AML-193 (cell line): ENCODE measurements at regions not wholly inside any gene's neighbourhood (a gene's known extent, or its start where the extent isn't known, plus 50 kb on each side); places are given as distances from the start of the nearest gene placed in this dataset.
"Not testable (repeated sequence)": the region's sequence is repeated elsewhere in the genome, so short reads cannot be mapped to it uniquely, and the experiment has no call there.

Source experiments
- DNase-seq, 2 experiments: peaks; one replicate each; lab custom pipeline; 2025; lab: John Stamatoyannopoulos, UW

DNA sequence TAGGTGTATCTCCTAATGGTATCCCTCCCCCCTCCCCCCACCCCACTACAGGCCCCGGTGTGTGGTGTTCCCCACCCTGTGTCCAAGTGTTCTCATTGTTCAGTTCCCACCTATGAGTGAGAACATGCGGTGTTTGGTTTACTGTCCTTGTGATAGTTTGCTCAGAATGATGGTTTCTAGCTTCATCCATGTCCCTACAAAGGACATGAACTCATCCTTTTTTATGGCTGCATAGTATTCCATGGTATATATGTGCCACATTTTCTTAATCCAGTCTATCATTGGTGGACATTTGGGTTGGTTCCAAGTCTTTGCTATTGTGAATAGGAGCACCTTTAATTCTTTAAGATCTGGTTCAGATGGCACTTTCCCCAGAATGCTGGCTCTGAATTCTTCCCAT lies 58.5 kb upstream of the PTGFRN start:
- DNase-seq: not testable (repeated sequence)

DNA sequence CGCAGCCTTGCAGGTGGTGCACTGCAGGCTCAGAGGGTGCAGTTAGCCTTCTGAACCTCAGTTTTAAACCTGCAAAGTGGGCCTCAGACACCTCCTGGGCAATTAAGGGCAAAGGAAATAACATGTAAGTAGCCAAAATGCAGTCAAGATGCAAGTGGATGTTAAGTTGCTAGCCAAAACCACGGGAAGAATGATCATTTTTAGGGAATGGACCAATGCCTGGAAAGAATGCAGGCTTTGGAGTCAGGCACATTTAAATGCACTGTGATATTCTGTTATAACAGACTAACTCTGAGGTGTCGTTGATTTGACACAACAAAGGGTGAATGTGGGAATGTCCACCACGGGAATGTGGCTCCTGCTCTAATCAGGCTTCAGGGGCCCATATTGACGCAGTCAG lies 57.9 kb upstream of the PTGFRN start:
- DNase-seq: no peak

DNA sequence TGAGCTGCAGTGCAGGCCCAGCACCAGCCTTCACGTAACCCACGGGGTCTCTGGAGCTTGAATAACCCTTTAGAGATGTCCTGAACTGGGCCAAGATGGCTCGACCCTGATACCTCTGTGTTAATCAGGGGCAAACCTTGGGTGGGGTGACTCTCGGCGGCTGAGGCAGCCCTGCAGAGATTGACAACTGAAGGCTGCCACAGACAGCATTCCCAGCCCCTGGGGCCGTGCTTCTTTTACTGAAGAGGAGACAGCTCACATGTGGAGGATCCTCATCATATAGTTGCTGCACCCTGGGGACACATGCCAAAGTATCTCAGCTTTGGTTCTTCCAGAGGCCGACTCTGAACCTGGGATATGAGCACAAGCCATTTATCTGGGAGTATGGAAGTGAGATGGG lies 57.3 kb upstream of the PTGFRN start:
- no peak for DNase-seq

DNA sequence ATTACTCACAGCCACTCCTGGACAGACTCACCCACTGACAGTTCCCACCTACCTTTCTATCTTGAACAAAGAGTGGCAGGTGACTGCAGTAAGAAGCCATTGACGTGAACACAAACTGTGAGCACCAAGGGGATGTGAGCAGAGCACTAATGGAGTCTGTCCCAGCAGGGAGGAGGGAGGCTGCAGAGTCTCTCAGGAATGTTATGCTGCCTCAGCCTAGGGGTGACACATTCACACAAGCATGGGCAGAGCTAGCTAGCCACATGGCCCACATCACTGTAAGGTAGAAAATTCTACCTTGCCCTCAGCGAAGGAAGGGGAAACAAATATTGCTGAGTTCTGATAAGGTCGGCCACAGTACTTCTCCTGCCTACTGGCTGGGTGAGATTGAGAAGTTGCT lies 56.8 kb upstream of the PTGFRN start:
- no peak for DNase-seq

DNA sequence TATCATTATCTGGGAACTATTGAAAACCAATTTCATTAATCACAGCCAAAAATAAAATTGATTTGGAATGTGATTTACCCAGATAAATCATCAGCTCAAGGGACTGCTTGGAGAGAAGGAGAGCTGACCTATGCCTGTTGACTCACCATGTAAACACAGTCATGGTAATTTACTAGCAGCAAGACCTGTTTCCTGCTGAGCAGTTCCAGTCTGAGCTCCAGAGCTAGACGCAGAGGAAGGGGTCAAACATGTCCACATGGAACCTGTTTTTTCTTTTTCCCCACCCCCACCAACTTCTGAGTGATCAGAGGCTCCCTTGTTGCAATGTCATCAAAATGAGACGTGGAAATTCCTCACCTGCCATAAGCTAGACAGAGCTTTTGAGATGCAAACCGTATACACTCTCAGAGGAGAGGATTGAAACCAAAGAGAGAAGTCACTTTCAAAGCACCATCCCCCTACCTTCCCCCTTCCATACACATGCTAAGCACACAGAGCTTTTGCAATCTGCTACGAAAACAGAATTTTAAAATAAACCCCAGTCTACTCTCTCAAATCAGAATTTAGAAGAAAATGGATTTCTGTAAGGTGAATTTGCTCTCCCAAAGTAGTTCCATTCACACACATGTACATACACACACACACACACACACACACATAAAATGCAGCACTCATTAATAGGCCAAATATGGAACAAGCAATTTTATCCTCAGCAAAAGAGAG lies 55.9 kb upstream of the PTGFRN start:
- DNase-seq: no peak

DNA sequence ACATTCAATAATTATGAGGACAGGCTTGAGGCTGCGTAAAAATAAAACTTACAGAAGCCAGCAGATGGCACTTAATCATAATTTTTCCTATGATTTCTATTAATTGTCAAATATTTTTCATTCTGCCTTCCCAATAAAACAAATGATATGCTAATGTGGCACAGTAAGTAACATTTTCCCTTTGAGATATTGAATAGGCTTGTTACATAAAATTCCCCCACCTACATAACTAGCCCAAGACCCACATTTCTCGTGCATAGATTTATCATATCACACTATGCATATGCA lies 55.4 kb upstream of the PTGFRN start:
- peak in 1 of 2 experiments; percentile 1 for DNase-seq

DNA sequence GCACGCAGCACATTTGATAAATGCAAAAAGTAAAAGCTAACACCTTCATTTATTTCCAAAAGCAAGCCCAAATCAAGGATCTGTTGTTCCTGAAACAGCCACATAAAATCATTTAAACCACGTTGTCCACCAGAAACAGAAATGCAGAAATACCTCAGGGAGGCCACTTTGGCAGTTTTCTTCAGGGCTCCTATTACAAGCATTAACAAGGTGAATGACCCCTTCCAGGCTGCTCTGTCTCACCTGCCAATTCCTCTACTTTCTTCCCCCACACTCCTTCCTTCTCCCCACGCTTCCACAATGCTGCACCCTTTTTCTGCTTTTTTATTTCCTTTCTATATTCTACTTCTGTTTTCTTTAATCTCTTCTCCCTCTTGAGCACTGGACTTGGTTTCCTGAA lies 55.0 kb upstream of the PTGFRN start:
- DNase-seq: no peak

DNA sequence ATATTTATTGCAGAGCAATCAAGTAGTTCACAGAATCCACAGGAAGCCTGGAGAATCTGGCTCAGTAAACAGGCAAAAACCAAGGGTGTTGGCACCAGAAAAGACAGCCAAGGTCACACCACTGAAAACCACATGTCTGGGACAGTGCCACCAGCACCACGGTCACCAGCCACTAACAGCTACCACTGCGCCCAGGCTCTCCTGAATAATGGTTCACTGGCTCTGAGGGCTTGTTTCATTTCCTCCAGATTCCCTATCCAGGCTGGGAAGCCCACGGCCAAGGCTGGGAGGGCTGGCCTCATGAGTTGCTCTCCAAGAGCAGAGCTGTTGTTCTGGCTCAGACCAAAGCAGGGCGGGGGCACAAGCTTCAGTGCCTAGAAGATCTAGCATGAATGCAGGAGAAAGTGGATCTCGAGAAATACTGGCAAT lies 54.5 kb upstream of the PTGFRN start:
- no peak for DNase-seq

DNA sequence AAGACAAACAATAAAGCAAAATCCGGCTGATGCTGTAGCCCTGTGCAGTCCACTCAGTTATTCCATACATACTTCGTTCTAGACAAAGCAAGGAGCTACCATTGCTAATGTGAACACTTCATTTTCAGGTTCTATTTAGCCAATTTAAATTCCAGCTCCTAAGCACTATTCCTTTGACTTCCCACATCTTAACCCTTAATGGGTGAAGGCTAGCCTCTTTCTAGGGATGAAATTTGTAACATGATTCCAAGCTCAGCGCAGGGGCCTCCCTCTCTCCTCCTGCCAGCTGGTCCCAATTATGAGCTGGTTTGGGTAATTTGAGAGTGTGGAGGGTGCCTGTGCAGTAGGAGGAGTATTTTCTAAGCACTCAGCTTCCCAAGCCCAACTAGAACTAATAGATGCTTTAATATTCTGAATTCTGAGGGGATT lies 53.9 kb upstream of the PTGFRN start:
- no peak for DNase-seq

DNA sequence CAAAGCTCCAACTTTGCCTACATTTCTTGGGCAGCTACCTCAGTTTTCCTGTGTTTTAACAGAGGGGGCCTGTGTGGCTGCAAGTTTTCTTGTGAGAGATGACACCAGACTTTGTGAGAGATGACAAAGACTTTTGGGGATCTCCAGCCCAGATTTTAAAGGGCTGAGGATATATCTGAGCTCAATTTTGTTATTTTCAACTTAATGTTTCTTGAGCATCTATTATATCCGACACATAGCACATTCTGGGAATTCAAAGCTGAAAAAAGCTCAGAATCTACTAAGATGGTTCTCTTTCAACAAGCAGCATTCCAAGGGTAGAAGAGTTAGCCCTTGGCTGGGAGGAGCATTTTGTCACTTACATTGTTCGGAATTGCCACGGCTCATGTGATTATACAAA lies 53.4 kb upstream of the PTGFRN start:
- no peak for DNase-seq

DNA sequence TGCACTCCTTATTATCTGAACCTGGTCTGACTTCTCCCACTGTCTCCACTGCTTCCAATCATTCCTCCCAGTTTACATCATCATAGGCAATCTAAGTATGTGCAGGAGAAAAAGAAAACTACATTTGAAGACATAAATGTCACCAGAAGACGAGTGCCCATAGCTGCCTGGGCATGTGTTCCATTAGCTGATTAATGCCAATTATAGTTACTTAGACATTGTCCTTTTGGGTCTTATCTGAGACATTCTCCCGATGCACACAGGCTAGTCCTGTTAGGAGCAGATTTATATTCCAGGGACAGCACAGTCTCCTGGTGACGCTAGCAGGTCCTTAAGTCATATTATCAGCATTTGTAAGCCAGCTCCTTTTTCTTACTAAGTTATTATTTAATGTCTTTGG lies 52.6 kb upstream of the PTGFRN start:
- DNase-seq: no peak
